AG09309 (cell line): ENCODE measurements at regions not wholly inside any gene's neighbourhood (a gene's known extent, or its start where the extent isn't known, plus 50 kb on each side); places are given as distances from the start of the nearest gene placed in this dataset.

Experiments used
- DNase-seq: peaks from one replicate; pipeline ENCODE4 v3.0.0-alpha.2; 2010; ENCODE audit warnings: low read depth
- H3K4me3 ChIP-seq: 2 replicates; pipeline ENCODE4 v1.5.1; 2011; ENCODE audit warnings: mild to moderate bottlenecking, low read depth, low read length, moderate library complexity; ENCODE audit not compliant: control insufficient read depth
- TF ChIP-seq, protein P1 (sequence below): IDR thresholded peaks from 2 replicates; pipeline ENCODE4 v1.5.1; 2011; ENCODE audit warnings: mild to moderate bottlenecking, low read depth, low read length, inconsistent platforms; ENCODE audit not compliant: insufficient read depth, control insufficient read depth; ENCODE audit errors: missing control alignments

- TF ChIP-seq, protein P1, sequence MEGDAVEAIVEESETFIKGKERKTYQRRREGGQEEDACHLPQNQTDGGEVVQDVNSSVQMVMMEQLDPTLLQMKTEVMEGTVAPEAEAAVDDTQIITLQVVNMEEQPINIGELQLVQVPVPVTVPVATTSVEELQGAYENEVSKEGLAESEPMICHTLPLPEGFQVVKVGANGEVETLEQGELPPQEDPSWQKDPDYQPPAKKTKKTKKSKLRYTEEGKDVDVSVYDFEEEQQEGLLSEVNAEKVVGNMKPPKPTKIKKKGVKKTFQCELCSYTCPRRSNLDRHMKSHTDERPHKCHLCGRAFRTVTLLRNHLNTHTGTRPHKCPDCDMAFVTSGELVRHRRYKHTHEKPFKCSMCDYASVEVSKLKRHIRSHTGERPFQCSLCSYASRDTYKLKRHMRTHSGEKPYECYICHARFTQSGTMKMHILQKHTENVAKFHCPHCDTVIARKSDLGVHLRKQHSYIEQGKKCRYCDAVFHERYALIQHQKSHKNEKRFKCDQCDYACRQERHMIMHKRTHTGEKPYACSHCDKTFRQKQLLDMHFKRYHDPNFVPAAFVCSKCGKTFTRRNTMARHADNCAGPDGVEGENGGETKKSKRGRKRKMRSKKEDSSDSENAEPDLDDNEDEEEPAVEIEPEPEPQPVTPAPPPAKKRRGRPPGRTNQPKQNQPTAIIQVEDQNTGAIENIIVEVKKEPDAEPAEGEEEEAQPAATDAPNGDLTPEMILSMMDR, result no peak
- no peak overlapping the region for H3K4me3 ChIP-seq
- no peak for DNase-seq
Measured at GRCh38 chr1:65698590-65698989, 94.1 kb upstream of the PDE4B start.

DNA sequence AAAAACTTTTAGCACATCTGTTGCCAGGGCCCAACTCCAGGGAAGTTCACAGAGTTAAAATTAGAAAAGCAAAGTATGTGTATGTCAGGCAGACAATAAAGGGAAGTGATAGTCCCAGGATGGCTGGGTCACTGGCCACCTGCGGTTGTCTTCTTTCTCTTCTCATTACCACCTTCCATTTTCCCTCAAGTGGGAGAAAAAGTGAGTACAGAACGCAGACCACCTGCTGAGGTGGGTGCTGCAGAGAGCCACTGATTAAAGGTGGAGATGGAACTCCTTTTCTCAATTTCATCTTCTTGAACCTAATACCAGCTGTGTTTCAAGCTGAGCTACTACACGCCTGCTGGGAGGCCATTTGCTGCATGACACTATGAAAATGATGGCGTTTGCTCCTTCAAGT lies 88.8 kb upstream of the PDE4B start:
- TF ChIP-seq, protein P1, result no peak
- DNase-seq, result no peak
- H3K4me3 ChIP-seq, result no peak overlapping the region

DNA sequence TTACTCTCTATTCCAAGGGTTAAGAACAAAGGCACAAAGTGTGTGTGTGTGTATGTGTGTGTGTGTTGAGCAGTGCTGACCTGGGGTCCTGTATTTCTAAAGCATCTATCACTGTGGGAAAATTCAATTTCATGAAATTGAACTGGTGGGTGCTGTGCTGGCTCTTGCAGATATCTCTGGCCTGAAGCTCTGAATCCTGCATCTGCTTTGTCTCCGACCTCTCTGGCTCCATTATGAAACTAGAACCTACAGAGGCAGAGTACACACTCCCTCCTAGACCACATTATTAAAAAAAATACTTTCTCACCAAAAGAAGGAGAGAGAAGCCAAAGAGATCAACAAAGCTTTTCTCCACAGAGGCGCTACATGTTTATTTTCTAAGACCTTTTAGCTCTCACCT lies 88.4 kb upstream of the PDE4B start:
- no peak for DNase-seq
- H3K4me3 ChIP-seq, result no peak overlapping the region
- TF ChIP-seq, protein P1, result no peak

DNA sequence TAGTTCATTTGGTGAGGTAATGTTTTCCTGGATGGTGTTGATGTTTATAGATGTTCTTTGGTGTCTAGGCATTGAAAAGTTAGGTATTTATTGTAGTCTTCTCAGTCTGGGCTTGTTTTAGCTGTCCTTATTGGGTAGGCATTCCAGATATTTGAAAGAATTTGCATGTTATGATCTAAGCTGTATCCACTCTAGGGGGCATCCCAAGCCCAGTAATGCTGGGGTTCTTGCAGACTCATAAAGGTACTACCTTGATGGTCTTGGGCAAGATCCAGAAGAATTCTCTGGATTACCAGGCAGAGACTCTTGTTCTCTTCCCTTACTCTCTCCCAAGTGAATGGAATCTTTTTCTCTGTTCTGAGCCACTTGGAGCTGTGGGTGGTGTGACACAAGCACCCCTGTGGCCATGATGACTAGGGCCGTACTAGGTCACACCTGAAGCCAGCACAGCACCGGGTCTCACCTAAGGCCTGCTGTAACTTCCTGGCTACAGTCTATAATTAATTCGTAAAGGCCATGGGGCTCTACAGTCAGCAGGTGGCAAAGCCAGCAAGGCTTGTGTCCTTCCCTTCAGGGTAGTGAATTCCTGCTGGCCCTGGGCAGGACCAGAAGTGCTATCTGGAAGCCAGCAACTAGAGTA lies 74.8 kb upstream of the PDE4B start:
- peak; percentile 42 for DNase-seq
- TF ChIP-seq, protein P1, result peak; percentile 49
- H3K4me3 ChIP-seq, result no peak overlapping the region

GRCh38 chr1:65719391-65719790 lies 73.3 kb upstream of the PDE4B start:
- H3K4me3 ChIP-seq, result no peak overlapping the region
- TF ChIP-seq, protein P1, result no peak
- no peak for DNase-seq

DNA sequence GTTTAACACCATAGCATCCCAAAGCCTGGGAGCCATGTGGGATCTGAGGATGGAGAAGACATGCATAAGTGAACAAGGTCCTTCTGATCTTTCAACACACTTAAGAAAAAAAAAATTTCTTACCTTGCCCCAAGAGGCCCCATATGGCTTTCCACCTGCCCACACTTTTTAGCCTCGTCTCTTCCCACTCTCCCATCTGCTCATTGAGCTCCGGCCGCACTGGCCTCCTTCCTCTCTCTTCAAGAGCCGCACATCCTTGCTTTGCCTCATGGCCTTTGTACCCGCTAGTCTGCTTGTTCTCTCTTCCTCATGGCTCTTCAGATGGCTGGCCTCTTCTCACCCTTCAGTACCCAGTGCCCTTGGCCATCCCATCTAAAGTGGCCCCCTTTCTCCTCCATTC lies 70.2 kb upstream of the PDE4B start:
- no peak overlapping the region for H3K4me3 ChIP-seq
- TF ChIP-seq, protein P1, result no peak
- DNase-seq, result no peak
